Umbilical cord (tissue), 1 donor: ENCODE measurements at regions not wholly inside any gene's neighbourhood (a gene's known extent, or its start where the extent isn't known, plus 50 kb on each side); places are given as distances from the start of the nearest gene placed in this dataset.
A peak's percentile ranks its signal among the peaks of the same experiment; 100 is the strongest.
"Not testable (repeated sequence)": the region's sequence is repeated elsewhere in the genome, so short reads cannot be mapped to it uniquely, and the experiment has no call there.

Experiments used
- DNase-seq: peaks from one replicate; pipeline ENCODE4 v3.0.0-alpha.2; 2015; ENCODE audit warnings: low spot score

- no peak for DNase-seq
Observed at GRCh38 chr4:81601358-81601694, 129.6 kb upstream of the RASGEF1B start.

DNA sequence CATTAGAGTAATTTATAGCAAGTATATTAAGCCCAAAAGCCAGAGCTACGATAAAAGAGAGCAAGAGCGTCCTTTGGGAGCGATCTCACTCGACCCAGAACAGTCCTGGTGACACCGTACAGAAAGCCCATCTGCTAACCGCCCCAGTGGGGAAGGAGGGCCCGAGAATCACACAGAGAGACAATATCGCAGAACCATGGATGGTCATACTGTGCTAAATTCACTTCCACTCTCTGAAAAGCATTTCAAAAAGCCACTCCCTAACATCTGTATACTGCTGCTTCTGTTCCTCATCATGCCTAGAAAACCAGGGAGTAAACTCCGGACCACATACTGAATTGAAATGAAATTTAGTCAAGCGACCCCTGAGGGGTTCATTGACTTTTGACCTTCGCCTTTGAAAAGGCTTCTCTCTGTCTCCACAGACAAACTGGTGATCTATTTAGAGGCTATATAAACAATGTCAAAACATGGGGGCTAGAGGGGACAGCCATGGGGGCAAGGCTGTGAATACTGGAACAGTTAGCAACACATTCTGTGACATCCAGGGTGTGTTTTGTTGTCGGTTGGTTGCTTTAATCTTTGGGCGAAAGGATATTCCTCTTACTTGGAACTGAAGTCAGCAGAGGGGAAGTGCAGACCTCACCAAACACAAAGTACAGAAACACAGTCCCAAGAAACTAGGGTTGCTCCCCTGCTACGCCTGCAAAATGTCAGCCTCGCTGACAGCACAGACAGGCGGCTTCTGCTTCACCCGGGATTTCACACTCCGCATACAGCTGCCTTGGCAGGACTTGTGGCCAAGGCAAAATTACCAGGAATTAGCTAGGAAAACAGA lies 129.0 kb upstream of the RASGEF1B start:
- peak; percentile 88 for DNase-seq

- DNase-seq, result peak; percentile 29
Observed at GRCh38 chr4:81599742-81600380, 128.2 kb upstream of the RASGEF1B start.

DNA sequence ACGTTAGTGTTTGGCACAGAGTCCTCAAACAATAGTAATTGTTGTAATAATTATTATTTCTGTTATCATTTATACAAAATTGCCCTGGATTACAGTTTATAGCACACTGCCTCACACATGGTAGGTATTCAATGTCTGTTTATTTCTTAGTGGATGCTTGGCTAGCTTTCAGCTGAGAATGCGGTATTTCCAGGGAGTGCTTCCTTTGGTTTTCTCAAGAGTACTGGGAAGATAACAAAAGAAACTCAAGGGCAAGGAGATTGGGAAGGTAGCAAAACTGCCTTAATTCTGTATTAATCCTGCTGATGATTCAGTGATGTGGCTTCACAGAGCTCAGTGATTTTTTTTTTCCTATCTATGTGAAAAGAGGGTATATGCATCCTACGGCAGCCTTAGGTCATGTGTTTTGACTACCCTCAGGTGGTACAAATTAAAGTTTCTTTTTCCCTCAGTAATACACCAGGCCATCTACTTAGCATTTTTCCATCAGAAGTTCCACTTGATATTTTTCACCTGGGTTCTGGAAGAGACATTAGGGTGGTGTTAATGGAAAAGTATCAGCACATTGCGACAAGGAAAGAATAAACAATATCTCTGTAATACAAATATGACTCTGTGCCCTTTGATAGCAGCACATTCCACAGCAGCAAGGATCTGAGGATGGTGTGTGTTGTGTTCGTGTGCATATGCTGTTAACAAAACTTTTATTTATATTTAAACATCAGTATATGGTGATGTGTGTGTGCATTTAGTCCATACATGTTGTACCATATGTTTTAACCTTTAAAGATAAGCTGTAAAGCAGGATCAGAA lies 124.3 kb upstream of the RASGEF1B start:
- no peak for DNase-seq

- DNase-seq, result no peak
Observed at GRCh38 chr4:81595287-81595686, 123.6 kb upstream of the RASGEF1B start.

- DNase-seq, result no peak
Observed at GRCh38 chr4:81594490-81595159, 122.9 kb upstream of the RASGEF1B start.

GRCh38 chr4:81592701-81593100 lies 121.0 kb upstream of the RASGEF1B start:
- DNase-seq, result no peak

GRCh38 chr4:81590596-81590995 lies 118.9 kb upstream of the RASGEF1B start:
- no peak for DNase-seq

DNA sequence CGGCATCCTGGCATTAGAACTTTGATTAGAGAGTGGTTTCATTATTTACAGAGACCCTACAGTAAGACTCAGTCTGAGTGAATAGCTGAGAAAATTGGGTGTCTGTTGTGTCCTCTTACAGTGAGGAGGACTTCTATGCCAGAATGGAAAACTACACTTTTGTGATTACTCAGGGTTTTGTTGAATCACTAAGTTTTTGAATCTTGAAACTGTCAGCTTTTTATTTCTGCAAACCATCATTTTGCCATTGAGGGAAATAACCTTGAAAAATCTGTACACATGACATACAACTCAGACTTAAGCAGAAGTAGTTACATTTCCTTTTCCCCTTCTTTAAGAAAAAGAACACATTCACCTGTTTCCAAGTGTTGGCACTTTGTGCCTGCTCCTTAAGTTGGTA lies 117.6 kb upstream of the RASGEF1B start:
- no peak for DNase-seq

DNA sequence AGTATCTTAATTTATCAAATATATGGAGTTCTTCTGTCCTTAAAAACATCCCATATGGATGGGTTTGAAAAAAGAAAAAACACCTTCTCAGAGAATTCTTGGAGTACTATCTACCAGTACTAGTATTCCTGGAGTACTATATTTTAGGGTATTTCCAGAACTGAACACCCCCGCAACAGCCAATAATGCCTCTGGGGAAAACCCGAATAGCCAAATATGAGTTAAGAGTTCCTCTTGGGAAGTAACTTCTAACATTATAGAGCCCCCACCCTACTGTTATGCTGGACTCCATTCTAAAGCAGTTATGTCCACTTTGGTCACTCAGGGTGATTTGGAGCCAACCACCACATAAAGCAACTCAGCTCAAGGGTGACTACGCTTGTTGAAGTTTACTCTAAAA lies 115.0 kb upstream of the RASGEF1B start:
- no peak for DNase-seq

- DNase-seq, result not testable (repeated sequence)
Observed at GRCh38 chr4:81580994-81581374, 109.3 kb upstream of the RASGEF1B start.

- DNase-seq, result no peak
Observed at GRCh38 chr4:81580346-81580993, 108.8 kb upstream of the RASGEF1B start.

- no peak for DNase-seq
Observed at GRCh38 chr4:81577392-81577791, 105.7 kb upstream of the RASGEF1B start.

DNA sequence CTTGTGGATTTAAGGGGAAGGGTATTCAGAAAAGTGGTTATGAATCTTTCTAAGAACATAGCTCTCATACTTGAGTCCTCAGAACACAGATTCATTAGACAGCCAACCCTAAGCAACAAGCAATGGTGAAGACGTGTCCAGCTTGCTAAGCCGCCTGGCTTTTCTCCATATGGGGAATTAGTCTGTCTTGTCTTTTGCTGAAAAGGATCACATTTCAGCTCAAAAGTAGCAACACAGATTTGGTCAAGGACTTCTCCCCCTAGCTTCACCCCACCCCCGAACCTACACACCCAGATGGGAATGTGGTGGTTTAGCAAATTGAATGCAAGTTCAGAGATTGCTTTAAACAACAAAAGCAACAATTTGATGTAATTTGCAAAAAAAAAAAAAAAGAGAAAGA lies 103.3 kb upstream of the RASGEF1B start:
- peak; percentile 64 for DNase-seq

- DNase-seq, result no peak
Observed at GRCh38 chr4:81573840-81574239, 102.1 kb upstream of the RASGEF1B start.

GRCh38 chr4:81572402-81572801 lies 100.7 kb upstream of the RASGEF1B start:
- no peak for DNase-seq

DNA sequence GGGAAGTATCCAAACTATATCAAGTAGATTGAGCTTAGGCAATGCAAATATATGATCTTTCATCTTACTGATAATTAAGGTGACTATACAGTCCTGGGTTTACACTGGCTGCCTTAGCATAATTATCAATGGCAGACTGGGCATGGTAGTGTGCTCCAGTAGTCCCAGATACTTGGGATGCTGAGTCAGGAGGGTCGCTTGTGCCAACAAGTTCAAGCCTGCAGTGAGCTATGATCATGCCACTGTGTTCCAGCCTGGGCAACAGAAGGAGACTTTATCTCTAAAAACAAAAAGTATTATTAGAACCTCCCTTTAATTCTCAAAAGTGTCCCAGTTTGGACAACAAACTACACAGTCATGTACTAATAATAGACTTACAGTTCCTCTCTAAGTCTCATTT lies 99.4 kb upstream of the RASGEF1B start:
- DNase-seq, result no peak

- DNase-seq, result no peak
Observed at GRCh38 chr4:81566161-81566591, 94.5 kb upstream of the RASGEF1B start.

- peak; percentile 64 for DNase-seq
Observed at GRCh38 chr4:81565142-81565870, 93.6 kb upstream of the RASGEF1B start.

DNA sequence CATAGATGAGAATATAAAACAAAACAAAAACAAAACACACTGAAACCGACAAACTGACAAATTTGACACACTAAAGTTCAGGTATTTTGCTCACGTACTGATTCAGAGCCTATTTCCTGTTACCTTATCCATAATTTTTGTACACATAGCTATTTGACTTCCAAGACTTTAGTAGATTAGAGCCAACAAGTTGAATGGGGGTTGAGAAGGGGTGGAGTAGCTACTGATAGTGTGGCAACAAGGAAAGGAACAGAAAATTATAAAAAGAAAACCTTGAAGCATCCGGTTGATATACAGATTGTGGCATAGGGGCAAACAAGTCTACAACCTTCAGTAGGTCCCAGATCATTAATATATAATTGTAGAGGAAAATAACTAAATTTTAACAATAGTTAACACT lies 92.3 kb upstream of the RASGEF1B start:
- DNase-seq, result no peak

DNA sequence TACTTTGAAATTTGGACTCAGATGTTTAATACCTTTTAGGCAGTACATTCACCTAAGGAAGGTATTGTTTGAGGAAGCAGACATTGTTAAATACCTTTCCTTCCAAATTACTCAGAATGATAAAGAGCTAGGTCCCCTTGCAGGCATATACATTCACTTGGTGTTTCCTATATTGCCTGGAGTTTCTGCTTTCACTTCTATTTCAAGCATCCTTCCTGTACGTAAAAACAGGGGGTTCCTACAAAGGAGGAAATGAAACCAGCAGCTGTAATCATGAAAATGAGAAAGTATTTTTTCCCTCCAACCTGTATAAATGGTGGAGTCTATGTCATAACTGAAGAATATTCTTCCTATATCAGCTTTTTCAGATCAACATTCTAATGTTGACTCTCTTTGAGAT lies 90.4 kb upstream of the RASGEF1B start:
- no peak for DNase-seq
